Lower leg skin (tissue), 3 donors: ENCODE measurements at regions not wholly inside any gene's neighbourhood (a gene's known extent, or its start where the extent isn't known, plus 50 kb on each side); places are given as distances from the start of the nearest gene placed in this dataset.

ENCODE experiments used
- CTCF ChIP-seq, 3 donors: fragments of 450-650 bp; IDR thresholded peaks; one replicate each; pipeline ENCODE4 v1.5.1; 2016; ENCODE audit warnings: antibody characterized with exemption in 3 of 3, mild to moderate bottlenecking in 3 of 3, moderate library complexity in 2 of 3
- POLR2A ChIP-seq, 2 donors: fragments of 450-650 bp; IDR thresholded peaks; one replicate each; pipeline ENCODE4 v1.6.1; 2016 to 2017; ENCODE audit warnings: antibody characterized with exemption in 2 of 2, mild to moderate bottlenecking in 1 of 2, moderate library complexity in 1 of 2

GRCh38 chr11:37558619-37559210 lies 960.7 kb upstream of the RAG2 start:
- TF ChIP-seq CTCF (IDR thresholded peaks at IDR 0.05) (no peak), POLR2A (IDR thresholded peaks at IDR 0.05) (no peak)
